HG02642 (cell line): ENCODE measurements at regions not wholly inside any gene's neighbourhood (a gene's known extent, or its start where the extent isn't known, plus 50 kb on each side); places are given as distances from the start of the nearest gene placed in this dataset.

Experiments
- ATAC-seq: cut with Tn5 transposase; IDR thresholded peaks from one replicate; pipeline ENCODE4 v1.9.1; 2021; ENCODE audit warnings: mild to moderate bottlenecking; ENCODE audit not compliant: unreplicated experiment, poor library complexity

GRCh38 chr10:46226900-46227558, 59.8 kb upstream of the ANTXRL start:
- ATAC-seq: no peak

- no peak for ATAC-seq
Observed at GRCh38 chr10:46227571-46227935, 59.2 kb upstream of the ANTXRL start.

- ATAC-seq: no peak
Observed at GRCh38 chr10:46227936-46228562, 58.7 kb upstream of the ANTXRL start.

GRCh38 chr10:46228563-46229071, 58.2 kb upstream of the ANTXRL start:
- ATAC-seq: peak; percentile 58

- no peak for ATAC-seq
Observed at GRCh38 chr10:46229144-46229563, 57.6 kb upstream of the ANTXRL start.

GRCh38 chr10:46230615-46231014, 56.2 kb upstream of the ANTXRL start:
- no peak for ATAC-seq

- ATAC-seq: no peak
Observed at GRCh38 chr10:46231087-46231486, 55.7 kb upstream of the ANTXRL start.

GRCh38 chr10:46232084-46232483, 54.7 kb upstream of the ANTXRL start:
- no peak for ATAC-seq

- no peak for ATAC-seq
Observed at GRCh38 chr10:46232666-46233065, 54.1 kb upstream of the ANTXRL start.

- ATAC-seq: no peak
Observed at GRCh38 chr10:46233181-46233580, 53.6 kb upstream of the ANTXRL start.

- no peak for ATAC-seq
Observed at GRCh38 chr10:46234026-46234425, 52.8 kb upstream of the ANTXRL start.

GRCh38 chr10:46234431-46235060, 52.3 kb upstream of the ANTXRL start:
- no peak for ATAC-seq

GRCh38 chr10:46235705-46236545, 50.9 kb upstream of the ANTXRL start:
- ATAC-seq: no peak

- ATAC-seq: no peak
Observed at GRCh38 chr10:46236546-46236887, 50.3 kb upstream of the ANTXRL start.

GRCh38 chr10:46236941-46237681, 49.7 kb upstream of the ANTXRL start:
- ATAC-seq: no peak
